Activated T-helper 17 cell treated with anti-CD3 and anti-CD28 coated beads, Interleukin-2, amount 50 U/mL, for 72 hours (primary cell): ENCODE measurements at regions not wholly inside any gene's neighbourhood (a gene's known extent, or its start where the extent isn't known, plus 50 kb on each side); places are given as distances from the start of the nearest gene placed in this dataset.

Source experiments
- ATAC-seq: fragments of 150-1000 bp; cut with Tn5 transposase; replicated peaks from 2 replicates; pipeline ENCODE4 v1.10.0; 2021; ENCODE audit warnings: mild to moderate bottlenecking, moderate library complexity
- H3K27ac Mint-ChIP-seq: one replicate; pipeline ENCODE4 v1.8.0; 2022; ENCODE audit warnings: mixed read lengths
- H3K27me3 Mint-ChIP-seq: one replicate; pipeline ENCODE4 v1.8.0; 2022; ENCODE audit warnings: mixed read lengths
- H3K36me3 Mint-ChIP-seq: one replicate; pipeline ENCODE4 v1.8.0; 2022; ENCODE audit warnings: low read depth, mild to moderate bottlenecking, mixed read lengths
- H3K4me1 Mint-ChIP-seq: one replicate; pipeline ENCODE4 v1.8.0; 2022; ENCODE audit warnings: mixed read lengths
- H3K4me3 Mint-ChIP-seq: one replicate; pipeline ENCODE4 v1.8.0; 2022; ENCODE audit warnings: mild to moderate bottlenecking, mixed read lengths
- H3K9me3 Mint-ChIP-seq: one replicate; pipeline ENCODE4 v1.8.0; 2022; ENCODE audit warnings: mixed read lengths

DNA sequence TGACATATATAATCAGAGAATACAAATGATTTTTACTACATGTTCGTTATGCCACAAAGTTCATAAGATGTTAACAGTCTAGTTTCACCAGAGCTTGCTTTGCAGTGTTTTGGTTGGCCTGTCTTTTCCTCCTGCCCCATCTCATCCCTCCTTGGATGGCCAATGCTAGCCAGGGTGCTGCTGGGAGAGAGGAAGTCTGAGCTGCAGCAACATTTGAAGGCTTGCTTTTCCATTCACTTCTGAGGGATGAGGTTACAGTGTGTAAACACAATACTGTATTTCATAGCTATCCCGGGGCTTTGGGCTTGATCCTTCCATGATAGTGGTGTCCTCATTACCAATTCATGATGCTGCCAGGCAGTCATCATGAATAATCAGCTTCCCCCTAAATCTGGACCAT lies 170.5 kb downstream of the RAB11FIP2 start:
- peaks cover 12% of the 10 kb centered on the region for H3K27me3 Mint-ChIP-seq
- H3K36me3 Mint-ChIP-seq: no peaks in the 10 kb centered on the region
- no peaks in the 10 kb centered on the region for H3K9me3 Mint-ChIP-seq
- no peaks in the 10 kb centered on the region for H3K4me1 Mint-ChIP-seq
- no peak for ATAC-seq
- H3K27ac Mint-ChIP-seq: no peak overlapping the region
- H3K4me3 Mint-ChIP-seq: no peak overlapping the region

DNA sequence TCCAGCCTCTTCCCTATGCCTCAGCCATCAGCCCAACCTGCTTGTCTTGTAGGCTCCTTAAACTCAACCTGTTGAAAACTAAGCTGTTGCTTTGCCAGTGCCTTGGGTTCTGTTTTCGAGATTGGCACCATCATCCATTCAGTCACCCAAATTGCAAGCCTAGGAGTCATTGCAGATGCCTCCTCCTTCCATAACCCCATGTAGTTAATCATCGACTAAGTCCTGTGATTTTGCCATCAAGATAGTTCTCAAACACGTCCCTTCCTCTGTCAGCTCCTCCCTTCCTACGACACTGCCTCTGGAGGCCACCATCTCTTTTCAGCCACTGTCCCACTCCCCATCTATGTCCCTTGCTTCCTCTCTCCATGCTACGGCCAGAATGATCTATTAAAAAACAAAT lies 168.1 kb downstream of the RAB11FIP2 start:
- Mint-ChIP-seq H3K4me1 (no peaks in the 10 kb centered on the region), H3K36me3 (no peaks in the 10 kb centered on the region), H3K4me3 (no peak overlapping the region), H3K9me3 (no peaks in the 10 kb centered on the region), H3K27me3 (peaks cover 9% of the 10 kb centered on the region), H3K27ac (no peak overlapping the region)
- no peak for ATAC-seq

DNA sequence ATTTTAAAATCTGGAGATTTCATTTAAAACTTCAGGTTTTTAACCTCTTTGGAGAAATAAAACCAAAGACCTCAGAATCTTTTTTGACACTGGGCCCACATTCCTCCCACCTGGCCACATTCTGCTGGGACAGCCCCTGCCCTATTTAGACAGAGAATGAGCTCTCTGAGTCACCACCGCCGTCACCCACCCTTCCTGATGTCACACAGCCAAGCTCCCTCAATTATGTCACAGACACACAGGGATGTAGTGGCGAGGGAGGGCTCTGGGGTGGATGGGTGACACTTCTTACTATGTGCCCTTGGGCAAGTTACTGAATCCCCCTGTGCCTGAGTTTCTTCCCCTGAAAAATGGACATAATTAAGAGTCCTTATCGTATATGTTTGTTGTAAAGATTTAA lies 162.6 kb downstream of the RAB11FIP2 start:
- Mint-ChIP-seq H3K36me3 (no peaks in the 10 kb centered on the region), H3K4me3 (no peak overlapping the region), H3K4me1 (no peaks in the 10 kb centered on the region), H3K27me3 (peaks cover 23% of the 10 kb centered on the region), H3K27ac (no peak overlapping the region), H3K9me3 (no peaks in the 10 kb centered on the region)
- ATAC-seq: no peak

DNA sequence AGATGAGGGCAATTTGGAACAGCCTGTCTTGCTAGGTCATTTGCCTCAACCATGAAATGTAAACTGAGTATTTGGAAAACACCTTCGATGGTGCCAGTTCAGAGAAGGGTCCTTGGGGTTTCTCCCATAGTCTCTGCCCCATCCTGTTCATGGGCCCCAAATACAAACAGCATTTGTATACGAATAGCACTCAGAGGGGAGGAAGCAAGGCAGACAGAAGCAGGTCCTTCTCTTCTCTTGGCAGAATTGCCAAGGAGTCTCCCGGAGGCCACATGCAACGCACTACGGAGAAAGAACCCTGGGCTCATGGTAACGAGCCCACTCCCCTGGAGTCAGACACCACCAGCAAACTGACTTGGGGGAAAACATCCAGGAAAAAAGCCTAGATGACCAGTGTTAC lies 162.1 kb downstream of the RAB11FIP2 start:
- Mint-ChIP-seq H3K9me3 (no peaks in the 10 kb centered on the region), H3K27me3 (peaks cover 21% of the 10 kb centered on the region), H3K4me1 (no peaks in the 10 kb centered on the region), H3K27ac (no peak overlapping the region), H3K36me3 (no peaks in the 10 kb centered on the region), H3K4me3 (no peak overlapping the region)
- ATAC-seq: no peak

DNA sequence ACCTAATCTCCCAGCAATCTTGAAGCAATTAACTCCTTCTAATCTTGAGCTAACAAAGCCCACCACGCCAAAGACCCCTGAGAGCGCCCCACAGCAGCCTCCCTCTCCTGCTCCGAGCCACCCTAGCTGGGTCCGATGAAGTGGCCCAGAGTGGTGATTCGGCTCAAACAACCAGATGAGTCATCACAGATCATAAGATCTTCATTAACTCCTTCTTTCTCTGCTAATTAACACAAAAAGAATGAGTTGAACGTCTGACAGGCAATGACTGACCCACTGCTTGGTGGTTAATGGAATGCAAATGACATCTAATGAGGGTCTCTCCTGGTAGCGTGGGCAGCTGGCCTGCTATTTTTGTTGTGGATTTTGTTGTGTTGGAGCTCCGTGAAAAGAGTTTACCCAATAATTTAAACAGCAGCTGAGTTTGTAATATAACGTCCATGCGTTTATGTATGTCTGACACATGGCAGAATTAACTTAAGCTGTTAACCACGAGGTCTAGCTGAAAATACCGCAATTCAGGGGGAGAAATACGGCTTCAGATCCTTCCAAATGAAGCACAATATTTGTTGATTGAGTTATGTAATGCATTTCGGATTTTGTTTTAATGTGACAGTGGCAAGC lies 161.4 kb downstream of the RAB11FIP2 start:
- Mint-ChIP-seq H3K4me3 (no peak overlapping the region), H3K36me3 (no peaks in the 10 kb centered on the region), H3K9me3 (no peaks in the 10 kb centered on the region), H3K27ac (no peak overlapping the region), H3K27me3 (peaks cover 26% of the 10 kb centered on the region), H3K4me1 (no peaks in the 10 kb centered on the region)
- ATAC-seq: no peak

DNA sequence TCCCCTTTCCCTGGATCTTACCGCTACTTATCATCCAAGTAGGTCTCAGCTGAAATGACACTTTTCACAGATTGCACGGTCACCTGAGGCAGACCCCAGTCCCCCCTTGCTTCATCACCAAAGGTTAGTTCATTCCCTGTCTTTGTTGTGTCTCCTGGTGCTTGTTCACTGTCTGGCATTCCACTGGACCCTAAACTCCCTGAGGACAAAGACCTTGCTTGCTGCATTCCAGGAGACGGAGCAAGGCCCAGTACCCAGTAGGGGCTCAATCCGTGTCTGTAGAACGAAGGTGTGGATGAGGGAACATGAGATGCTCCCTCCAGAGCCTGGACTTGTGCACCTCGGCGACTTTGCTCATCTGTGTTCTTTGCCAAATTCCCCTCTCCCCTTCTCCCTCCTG lies 160.0 kb downstream of the RAB11FIP2 start:
- ATAC-seq: no peak
- Mint-ChIP-seq H3K4me1 (no peaks in the 10 kb centered on the region), H3K27ac (no peak overlapping the region), H3K27me3 (peaks cover 20% of the 10 kb centered on the region), H3K9me3 (no peaks in the 10 kb centered on the region), H3K36me3 (no peaks in the 10 kb centered on the region), H3K4me3 (no peak overlapping the region)

DNA sequence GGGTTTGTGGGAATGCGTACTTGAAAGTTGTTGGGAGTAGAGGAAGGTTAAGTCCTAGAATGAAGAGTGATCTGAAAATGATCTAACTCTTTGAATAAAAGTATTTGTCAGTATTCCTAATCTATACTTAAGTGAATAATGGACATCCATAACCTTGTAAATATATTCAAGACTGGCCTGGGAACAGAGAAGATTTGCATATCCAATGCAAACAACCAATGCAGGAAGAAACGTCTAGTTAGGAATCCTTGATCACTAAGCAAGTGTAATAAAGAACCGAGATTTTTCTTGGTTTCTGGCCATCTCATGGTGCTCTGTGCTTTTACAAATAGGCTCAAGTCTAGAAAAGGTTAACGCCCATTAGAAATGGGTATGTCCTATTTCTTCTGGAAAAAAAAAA lies 157.1 kb downstream of the RAB11FIP2 start:
- Mint-ChIP-seq H3K9me3 (no peaks in the 10 kb centered on the region), H3K4me1 (no peaks in the 10 kb centered on the region), H3K27ac (no peak overlapping the region), H3K27me3 (peaks cover 32% of the 10 kb centered on the region), H3K36me3 (no peaks in the 10 kb centered on the region), H3K4me3 (no peak overlapping the region)
- ATAC-seq: no peak

DNA sequence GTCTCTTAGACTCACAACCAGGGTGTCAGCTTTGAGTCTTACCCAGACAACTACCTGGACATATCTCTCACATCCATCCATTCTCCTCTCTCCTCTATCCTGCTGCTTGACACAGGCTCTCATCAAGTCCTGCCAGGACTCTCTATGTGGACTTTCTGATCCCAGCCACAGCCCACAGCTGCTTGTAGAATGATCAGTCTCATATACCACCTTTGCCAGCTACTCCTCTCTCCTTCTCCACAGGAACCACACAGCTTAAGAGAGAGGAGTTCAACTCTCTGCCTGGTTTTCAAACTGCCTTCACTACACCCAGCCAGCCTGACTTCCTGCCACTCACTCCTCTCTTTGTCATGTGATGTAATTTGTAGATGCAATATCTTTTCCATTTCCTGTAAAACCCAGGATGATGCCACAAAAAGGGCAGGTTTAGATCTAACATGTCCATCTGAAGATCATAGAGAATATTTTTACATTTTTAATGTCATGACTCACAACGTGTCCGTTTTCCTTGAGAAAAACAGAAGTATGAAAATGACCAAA lies 154.0 kb downstream of the RAB11FIP2 start:
- H3K4me3 Mint-ChIP-seq: no peak overlapping the region
- no peak for ATAC-seq
- H3K9me3 Mint-ChIP-seq: peaks cover 7% of the 10 kb centered on the region
- no peak overlapping the region for H3K27ac Mint-ChIP-seq
- no peaks in the 10 kb centered on the region for H3K4me1 Mint-ChIP-seq
- H3K36me3 Mint-ChIP-seq: no peaks in the 10 kb centered on the region
- peaks cover 24% of the 10 kb centered on the region for H3K27me3 Mint-ChIP-seq

DNA sequence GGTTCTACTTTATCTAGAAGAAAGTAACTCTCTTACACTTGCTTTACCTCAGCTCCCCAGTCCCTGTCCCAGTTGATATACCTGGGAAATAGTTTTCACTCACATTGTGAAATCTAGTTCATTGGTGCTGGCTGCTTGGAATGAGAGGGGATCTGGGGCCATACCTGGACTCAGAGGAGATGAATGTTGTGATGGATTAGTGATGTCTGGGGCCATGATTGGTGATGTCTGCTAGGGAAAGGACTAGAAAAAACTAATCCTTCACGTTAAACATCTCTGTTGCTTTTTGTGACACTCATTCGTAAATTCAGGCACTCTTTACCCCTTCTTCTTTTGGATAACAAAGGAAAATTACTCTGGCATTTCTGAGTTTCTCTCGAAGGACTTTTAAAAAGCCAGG lies 152.4 kb downstream of the RAB11FIP2 start:
- ATAC-seq: no peak
- H3K27me3 Mint-ChIP-seq: peaks cover 21% of the 10 kb centered on the region
- no peaks in the 10 kb centered on the region for H3K36me3 Mint-ChIP-seq

DNA sequence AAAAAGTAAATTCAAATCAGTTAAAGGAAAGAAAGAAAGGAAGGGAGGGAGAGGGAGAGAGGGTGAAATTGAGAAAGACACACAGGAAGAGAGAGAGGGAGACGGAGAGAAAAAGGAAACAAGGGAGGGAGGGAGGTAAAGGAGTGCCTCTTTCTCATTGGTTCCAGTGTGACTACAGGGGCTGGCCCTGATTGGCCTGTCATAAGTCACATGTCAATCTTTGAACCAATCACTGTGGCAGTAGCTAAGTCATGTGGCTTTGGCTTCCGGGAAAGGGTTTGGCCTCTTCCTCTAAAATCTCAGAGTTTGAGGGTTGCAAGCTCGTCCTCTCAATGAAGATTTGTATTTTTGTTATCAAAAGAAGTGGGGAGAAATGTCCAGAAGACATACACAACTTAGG lies 150.2 kb downstream of the RAB11FIP2 start:
- H3K9me3 Mint-ChIP-seq: peaks cover 7% of the 10 kb centered on the region
- H3K36me3 Mint-ChIP-seq: no peaks in the 10 kb centered on the region
- H3K27me3 Mint-ChIP-seq: peaks cover 22% of the 10 kb centered on the region
- no peak for ATAC-seq
- H3K27ac Mint-ChIP-seq: no peak overlapping the region
- no peak overlapping the region for H3K4me3 Mint-ChIP-seq
- no peaks in the 10 kb centered on the region for H3K4me1 Mint-ChIP-seq

More for the DNA sequence above, 152.4 kb downstream of the RAB11FIP2 start:
- Mint-ChIP-seq H3K4me3 (no peak overlapping the region), H3K9me3 (peaks cover 7% of the 10 kb centered on the region), H3K27ac (no peak overlapping the region), H3K4me1 (no peaks in the 10 kb centered on the region)

DNA sequence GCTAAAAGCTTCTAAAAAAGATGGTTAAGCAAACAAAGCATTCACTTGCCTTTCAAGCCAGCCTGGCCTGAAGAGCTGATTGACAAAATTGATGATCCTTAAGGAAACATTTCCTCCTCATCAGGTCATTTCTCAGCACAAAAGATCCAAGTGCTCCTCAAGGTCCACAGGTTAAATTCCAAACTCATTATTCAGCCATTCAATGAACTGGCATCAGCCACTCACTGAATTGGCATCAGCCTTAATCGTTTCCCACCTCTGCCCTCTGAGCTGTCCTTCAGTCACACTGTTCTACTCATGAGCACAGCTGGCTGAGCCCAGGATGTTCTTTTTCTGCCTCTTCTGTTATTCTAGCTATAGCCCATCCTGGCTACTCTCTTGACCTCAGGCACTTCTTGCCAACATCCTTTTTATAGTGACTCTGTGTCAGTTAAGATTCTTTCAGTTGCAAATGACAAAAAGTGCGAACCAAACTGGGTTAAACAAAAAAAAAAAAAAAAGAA lies 147.5 kb downstream of the RAB11FIP2 start:
- Mint-ChIP-seq H3K27ac (no peak overlapping the region), H3K4me1 (no peaks in the 10 kb centered on the region), H3K36me3 (no peaks in the 10 kb centered on the region), H3K27me3 (peaks cover 17% of the 10 kb centered on the region), H3K4me3 (no peak overlapping the region), H3K9me3 (peaks cover 7% of the 10 kb centered on the region)
- ATAC-seq: no peak

DNA sequence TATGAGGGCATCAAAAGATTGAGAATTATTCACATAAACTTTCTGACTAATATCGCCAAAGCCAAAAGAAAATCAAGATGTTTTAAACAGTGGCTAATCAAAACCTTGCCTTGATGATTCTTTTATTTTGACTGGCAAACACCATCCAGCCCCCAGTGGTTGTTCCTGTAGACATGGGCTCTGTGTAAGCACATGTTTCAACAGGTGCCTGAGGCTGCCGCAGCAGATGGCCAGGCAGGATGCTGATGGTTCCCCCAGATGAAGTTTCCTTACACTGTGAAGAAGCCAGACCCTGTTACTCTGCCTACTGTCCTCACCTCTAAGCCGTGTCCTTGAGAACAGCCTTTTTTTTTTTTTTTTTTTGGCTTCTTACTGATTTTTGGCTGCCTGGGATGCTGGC lies 146.5 kb downstream of the RAB11FIP2 start:
- ATAC-seq: no peak
- Mint-ChIP-seq H3K4me1 (no peaks in the 10 kb centered on the region), H3K9me3 (peaks cover 7% of the 10 kb centered on the region), H3K36me3 (no peaks in the 10 kb centered on the region), H3K4me3 (no peak overlapping the region), H3K27me3 (peaks cover 22% of the 10 kb centered on the region), H3K27ac (no peak overlapping the region)

DNA sequence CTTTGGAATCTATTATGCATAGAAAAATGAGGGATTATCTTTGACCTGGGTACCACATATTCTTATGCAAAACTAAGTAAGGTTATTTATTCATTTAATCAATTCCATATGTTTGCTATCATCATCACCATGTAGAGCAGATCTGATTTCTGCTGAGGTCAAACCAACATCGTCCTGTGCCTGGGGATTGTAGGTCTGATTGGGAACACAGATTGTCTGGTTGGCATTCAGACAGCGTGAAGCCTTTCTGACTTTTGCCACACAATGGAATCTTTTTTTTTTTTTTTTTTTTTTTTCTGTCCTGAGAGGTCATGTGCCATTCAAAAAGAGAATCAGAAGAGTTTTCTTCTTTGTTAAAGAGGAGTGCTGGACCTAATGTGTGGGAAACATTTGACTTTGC lies 142.9 kb downstream of the RAB11FIP2 start:
- Mint-ChIP-seq H3K27ac (no peak overlapping the region), H3K4me3 (no peak overlapping the region), H3K27me3 (peaks cover 28% of the 10 kb centered on the region)

DNA sequence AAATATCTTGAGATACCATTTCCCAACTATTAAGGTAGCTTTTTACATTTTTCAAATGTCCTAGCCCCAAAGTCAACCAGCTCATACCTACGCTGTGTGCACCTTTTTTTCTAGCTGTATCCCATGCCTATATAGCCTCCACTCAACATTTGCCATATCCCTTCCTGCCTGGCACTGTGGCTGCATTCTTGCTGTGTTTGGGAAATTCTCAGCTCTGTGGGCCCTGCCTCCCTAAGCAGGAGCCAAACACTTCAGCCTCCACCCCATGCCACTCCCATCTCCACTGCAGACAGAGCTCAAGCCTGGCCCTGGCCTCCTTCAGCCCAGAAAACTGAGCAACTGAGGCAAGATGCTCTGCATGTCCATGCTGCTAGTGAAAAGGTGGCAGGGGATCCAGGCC lies 141.3 kb downstream of the RAB11FIP2 start:
- Mint-ChIP-seq H3K4me3 (no peak overlapping the region), H3K36me3 (no peaks in the 10 kb centered on the region)

More for the DNA sequence above, 142.9 kb downstream of the RAB11FIP2 start:
- no peak for ATAC-seq
- H3K9me3 Mint-ChIP-seq: no peaks in the 10 kb centered on the region
- H3K4me1 Mint-ChIP-seq: no peaks in the 10 kb centered on the region
- no peaks in the 10 kb centered on the region for H3K36me3 Mint-ChIP-seq

DNA sequence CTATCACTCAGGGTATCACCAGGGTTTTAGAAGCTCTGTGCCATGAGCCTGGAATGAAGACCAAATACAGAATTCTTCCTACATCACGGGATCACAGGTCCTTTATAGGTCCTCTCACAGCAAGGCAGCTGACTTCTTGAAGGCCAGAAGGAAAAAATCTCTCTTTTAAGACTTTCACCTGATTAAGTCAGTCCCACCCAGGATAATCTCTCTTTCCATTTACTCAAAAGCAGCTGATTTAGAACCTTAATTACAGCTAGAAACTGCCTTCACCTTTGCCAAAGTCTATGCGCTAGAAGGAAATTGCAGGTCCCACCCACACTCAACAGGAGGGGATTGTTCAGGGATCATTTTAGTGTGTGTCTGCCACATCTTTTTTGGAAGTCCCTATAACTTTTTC lies 135.1 kb downstream of the RAB11FIP2 start:
- Mint-ChIP-seq H3K9me3 (peaks cover 9% of the 10 kb centered on the region), H3K4me3 (no peak overlapping the region), H3K27me3 (peaks cover 44% of the 10 kb centered on the region), H3K27ac (no peak overlapping the region), H3K36me3 (no peaks in the 10 kb centered on the region), H3K4me1 (no peaks in the 10 kb centered on the region)
- no peak for ATAC-seq

More for the DNA sequence above, 141.3 kb downstream of the RAB11FIP2 start:
- peaks cover 3% of the 10 kb centered on the region for H3K9me3 Mint-ChIP-seq
- H3K4me1 Mint-ChIP-seq: no peaks in the 10 kb centered on the region
- peaks cover 28% of the 10 kb centered on the region for H3K27me3 Mint-ChIP-seq
- ATAC-seq: no peak
- H3K27ac Mint-ChIP-seq: no peak overlapping the region
